IMR-90 (cell line): ENCODE measurements at regions not wholly inside any gene's neighbourhood (a gene's known extent, or its start where the extent isn't known, plus 50 kb on each side); places are given as distances from the start of the nearest gene placed in this dataset.

Experiments used
- ATAC-seq: fragments of 200-7000 bp; cut with Tn5 transposase; 2 replicates; pipeline ENCODE4 v1.9.1; 2020; ENCODE audit warnings: low read depth, mild to moderate bottlenecking, moderate library complexity
- BruUV-seq: library from RNA; stranded (reverse); fragments of 400-500 nt; replicated peaks from 2 replicates; lab custom pipeline; 2021; lab: Mats Ljungman, UMichigan
- CTCF ChIA-PET: fragments of 300-600 bp; formaldehyde crosslinking; extraction: SDS; loops from one replicate; lab custom pipeline; 2021; ENCODE audit warnings: antibody characterized with exemption; lab: Yijun Ruan, JAX
- POLR2A ChIA-PET: fragments of 300-600 bp; sonication (Branson Sonifier 250); formaldehyde crosslinking; loops from one replicate; lab custom pipeline; 2022; ENCODE audit warnings: antibody characterized with exemption; ENCODE audit not compliant: unreplicated experiment; lab: Charles Lee
- DNase-seq: peaks from one replicate; pipeline ENCODE4 v3.0.0; 2013
- H2AFZ ChIP-seq: replicated peaks from 2 replicates; pipeline ENCODE3; 2013; ENCODE audit warnings: low read length, mild to moderate bottlenecking; ENCODE audit not compliant: poor library complexity
- H2AK5ac ChIP-seq: 2 replicates; pipeline ENCODE4 v1.6.1; 2013; ENCODE audit warnings: low read depth, low read length, inconsistent platforms
- H2AK9ac ChIP-seq: replicated peaks from 2 replicates; pipeline ENCODE3; 2013; ENCODE audit warnings: mild to moderate bottlenecking, low read depth, low read length, moderate library complexity; ENCODE audit not compliant: poor library complexity
- H2BK120ac ChIP-seq: 2 replicates; pipeline ENCODE4 v1.6.1; 2013; ENCODE audit warnings: low read depth, low read length, inconsistent platforms
- H2BK15ac ChIP-seq: 3 replicates; pipeline ENCODE4 v1.6.1; 2013; ENCODE audit warnings: low read depth, low read length, inconsistent platforms
- H2BK20ac ChIP-seq: 2 replicates; pipeline ENCODE4 v1.6.1; 2013; ENCODE audit warnings: low read depth, mild to moderate bottlenecking, inconsistent platforms, low read length, moderate library complexity
- H2BK5ac ChIP-seq: 2 replicates; pipeline ENCODE4 v1.6.1; 2013; ENCODE audit warnings: mild to moderate bottlenecking, low read depth, low read length, inconsistent platforms; ENCODE audit not compliant: poor library complexity, severe bottlenecking
- H3K14ac ChIP-seq: replicated peaks from 2 replicates; pipeline ENCODE4 v1.6.1; 2013; ENCODE audit warnings: low read depth, low read length, inconsistent platforms
- H3K18ac ChIP-seq: 2 replicates; pipeline ENCODE4 v1.6.1; 2013; ENCODE audit warnings: low read depth, low read length, control low read depth
- H3K23ac ChIP-seq: 2 replicates; pipeline ENCODE4 v1.6.1; 2013; ENCODE audit warnings: low read depth, low read length, inconsistent platforms
- H3K27ac ChIP-seq: 2 replicates; pipeline ENCODE4 v1.5.1; 2013; ENCODE audit warnings: mild to moderate bottlenecking, control low read depth, low read length; ENCODE audit not compliant: insufficient read depth
- H3K27me3 ChIP-seq: 2 replicates; pipeline ENCODE4 v1.6.1; 2013; ENCODE audit warnings: low read length; ENCODE audit not compliant: control insufficient read depth, insufficient read depth
- H3K36me3 ChIP-seq: 2 replicates; pipeline ENCODE4 v1.6.1; 2013; ENCODE audit warnings: low read length, mixed read lengths; ENCODE audit not compliant: control insufficient read depth, insufficient read depth
- H3K4ac ChIP-seq: 2 replicates; pipeline ENCODE4 v1.6.1; 2013; ENCODE audit warnings: low read depth, low read length, inconsistent platforms
- H3K4me1 ChIP-seq: 2 replicates; pipeline ENCODE4 v1.6.1; 2013; ENCODE audit warnings: low read length, mixed read lengths; ENCODE audit not compliant: control insufficient read depth, insufficient read depth
- H3K4me2 ChIP-seq: 2 replicates; pipeline ENCODE4 v1.6.1; 2013; ENCODE audit warnings: low read depth, mild to moderate bottlenecking, control low read depth, low read length, moderate library complexity
- H3K4me3 ChIP-seq: 2 replicates; pipeline ENCODE4 v1.5.1; 2013; ENCODE audit warnings: low read depth, mild to moderate bottlenecking, control low read depth, low read length, moderate library complexity; ENCODE audit not compliant: insufficient read depth
- H3K56ac ChIP-seq: 2 replicates; pipeline ENCODE4 v1.6.1; 2013; ENCODE audit warnings: low read length, inconsistent platforms; ENCODE audit not compliant: insufficient read depth; ENCODE audit errors: extremely low read depth
- H3K79me1 ChIP-seq, 2 experiments: 2 replicates each; pipeline ENCODE4 v1.6.1; 2013; ENCODE audit warnings: low read length in 2 of 2, inconsistent platforms in 1 of 2, low read depth in 1 of 2
- H3K9ac ChIP-seq: 2 replicates; pipeline ENCODE4 v1.6.1; 2013; ENCODE audit warnings: low read depth, low read length, control low read depth
- H3K9me1 ChIP-seq: 2 replicates; pipeline ENCODE4 v1.6.1; 2013; ENCODE audit warnings: low read length, inconsistent platforms; ENCODE audit not compliant: insufficient read depth
- H3K9me3 ChIP-seq: 2 replicates; pipeline ENCODE4 v1.6.1; 2013; ENCODE audit warnings: low read length; ENCODE audit not compliant: control insufficient read depth, insufficient read depth
- H4K20me1 ChIP-seq: 2 replicates; pipeline ENCODE4 v1.6.1; 2013; ENCODE audit warnings: low read length, inconsistent platforms; ENCODE audit not compliant: insufficient read depth
- H4K5ac ChIP-seq: 2 replicates; pipeline ENCODE4 v1.6.1; 2013; ENCODE audit warnings: mild to moderate bottlenecking, low read depth, low read length, control low read depth
- H4K8ac ChIP-seq, 2 experiments: 2 replicates each; pipeline ENCODE4 v1.6.1; 2013; ENCODE audit warnings: low read depth in 2 of 2, low read length in 2 of 2, control low read depth in 1 of 2, inconsistent platforms in 1 of 2
- H4K91ac ChIP-seq: 2 replicates; pipeline ENCODE4 v1.6.1; 2013; ENCODE audit warnings: low read depth, low read length, inconsistent platforms; ENCODE audit not compliant: insufficient read depth
- BHLHE40 ChIP-seq: fragments of 150-350 bp; IDR thresholded peaks from 2 replicates; pipeline ENCODE4 v1.6.1; 2016; ENCODE audit warnings: mild to moderate bottlenecking, low read depth, low read length
- CEBPB ChIP-seq: IDR thresholded peaks from 2 replicates; pipeline ENCODE4 v1.6.1; 2012; ENCODE audit warnings: low read depth, low read length, improper control_type of control experiment
- CHD1 ChIP-seq: IDR thresholded peaks from 2 replicates; pipeline ENCODE4 v1.6.1; 2012; ENCODE audit warnings: low read depth, low read length, improper control_type of control experiment
- MAFK ChIP-seq: IDR thresholded peaks from 2 replicates; pipeline ENCODE4 v1.6.1; 2012; ENCODE audit warnings: low read depth, low read length, improper control_type of control experiment
- MAZ ChIP-seq: IDR thresholded peaks from 2 replicates; pipeline ENCODE4 v1.6.1; 2012; ENCODE audit warnings: low read depth, mild to moderate bottlenecking, low read length, improper control_type of control experiment, moderate library complexity, borderline replicate concordance
- MXI1 ChIP-seq: IDR thresholded peaks from 2 replicates; pipeline ENCODE4 v1.6.1; 2012; ENCODE audit warnings: low read depth, mild to moderate bottlenecking, low read length, moderate library complexity, borderline replicate concordance
- NFE2L2 ChIP-seq: fragments of 150-350 bp; IDR thresholded peaks from 2 replicates; pipeline ENCODE4 v1.6.1; 2016; ENCODE audit warnings: low read depth, mild to moderate bottlenecking, low read length
- RCOR1 ChIP-seq: IDR thresholded peaks from 2 replicates; pipeline ENCODE4 v1.6.1; 2012; ENCODE audit warnings: mild to moderate bottlenecking, low read length, improper control_type of control experiment; ENCODE audit not compliant: insufficient replicate concordance
- SMC3 ChIP-seq: fragments of 150-350 bp; IDR thresholded peaks from 2 replicates; pipeline ENCODE4 v1.6.1; 2016; ENCODE audit warnings: low read depth, mild to moderate bottlenecking, antibody characterized with exemption, low read length, moderate library complexity
- WGBS, 2 experiments: methylation state at CpG; one replicate each; pipeline versions ENCODE4 v1.1.5 to v1.1.7; 2013; ENCODE audit warnings: missing lambda C conversion rate in 2 of 2; ENCODE audit not compliant: insufficient read length in 1 of 2; ENCODE audit errors: extremely low coverage in 2 of 2; 5-methylcytosine and 5-hydroxymethylcytosine counted together
- dilution Hi-C: fragments of 300-500 bp; cut with HindIII; formaldehyde crosslinking; loops from one replicate; pipeline ENCODE4 v1.14.3; 2018; ENCODE audit warnings: low sequenced_read_pairs; ENCODE audit not compliant: unreplicated experiment
- in situ Hi-C: fragments of 300-500 bp; cut with MboI; formaldehyde crosslinking; loops from 3 replicates; pipeline ENCODE4 v1.14.3; 2019; ENCODE audit warnings: low sequenced_read_pairs, inconsistent platforms, mixed read lengths
- intact Hi-C: fragments of 100-400 bp; cut with micrococcal nuclease; formaldehyde crosslinking; loops from 2 replicates; pipeline ENCODE4 v1.10.0; 2022
- TF ChIP-seq, protein P1 (sequence below): conservative IDR thresholded peaks from 2 replicates; pipeline ENCODE4 v1.5.1; 2012; ENCODE audit warnings: mild to moderate bottlenecking, low read depth, low read length, improper control_type of control experiment

DNA sequence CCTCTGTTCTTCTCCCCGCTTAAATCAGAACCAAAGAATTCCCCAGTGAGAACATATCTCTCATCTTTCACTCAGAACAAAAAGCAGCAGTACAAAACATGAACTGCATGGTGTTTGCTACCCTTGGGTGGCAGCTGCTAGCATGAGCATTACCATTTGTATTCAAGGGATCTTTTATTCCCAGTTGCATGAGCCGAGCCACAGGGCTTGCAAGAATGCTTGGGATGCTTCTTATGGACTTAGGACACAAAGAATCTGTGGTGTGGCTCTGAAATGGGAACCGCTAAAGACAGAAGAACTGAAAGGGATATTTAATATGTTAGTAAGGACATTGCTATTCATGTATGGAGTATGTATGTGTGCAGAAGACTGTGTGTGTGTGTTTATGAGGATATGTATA lies 190.6 kb downstream of the TMX1 start:
- no peak overlapping the region for H3K4me2 ChIP-seq
- peaks cover 2% of the 10 kb centered on the region for H3K4me1 ChIP-seq
- H3K14ac ChIP-seq = peak overlapping the region; percentile 47; the same call in 1 of the 2 replicates
- peak overlapping the region; percentile 70 for H3K4ac ChIP-seq
- H2AK9ac ChIP-seq = no peak overlapping the region
- H2BK20ac ChIP-seq = peak overlapping the region; percentile 20; the same call in 1 of the 2 replicates
- no peaks in the 10 kb centered on the region for H3K27me3 ChIP-seq
- CTCF ChIA-PET = no interaction called here
- H2AK5ac ChIP-seq = no peak overlapping the region
- TF ChIP-seq RCOR1 (no peak), MAZ (no peak), MXI1 (no peak), MAFK (no peak), BHLHE40 (no peak), CEBPB (no peak), CHD1 (no peak), SMC3 (no peak), NFE2L2 (no peak)
- TF ChIP-seq, protein P1, sequence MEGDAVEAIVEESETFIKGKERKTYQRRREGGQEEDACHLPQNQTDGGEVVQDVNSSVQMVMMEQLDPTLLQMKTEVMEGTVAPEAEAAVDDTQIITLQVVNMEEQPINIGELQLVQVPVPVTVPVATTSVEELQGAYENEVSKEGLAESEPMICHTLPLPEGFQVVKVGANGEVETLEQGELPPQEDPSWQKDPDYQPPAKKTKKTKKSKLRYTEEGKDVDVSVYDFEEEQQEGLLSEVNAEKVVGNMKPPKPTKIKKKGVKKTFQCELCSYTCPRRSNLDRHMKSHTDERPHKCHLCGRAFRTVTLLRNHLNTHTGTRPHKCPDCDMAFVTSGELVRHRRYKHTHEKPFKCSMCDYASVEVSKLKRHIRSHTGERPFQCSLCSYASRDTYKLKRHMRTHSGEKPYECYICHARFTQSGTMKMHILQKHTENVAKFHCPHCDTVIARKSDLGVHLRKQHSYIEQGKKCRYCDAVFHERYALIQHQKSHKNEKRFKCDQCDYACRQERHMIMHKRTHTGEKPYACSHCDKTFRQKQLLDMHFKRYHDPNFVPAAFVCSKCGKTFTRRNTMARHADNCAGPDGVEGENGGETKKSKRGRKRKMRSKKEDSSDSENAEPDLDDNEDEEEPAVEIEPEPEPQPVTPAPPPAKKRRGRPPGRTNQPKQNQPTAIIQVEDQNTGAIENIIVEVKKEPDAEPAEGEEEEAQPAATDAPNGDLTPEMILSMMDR = no peak
- H4K91ac ChIP-seq = no peak overlapping the region; the same call in 1 of the 2 replicates
- H3K4me3 ChIP-seq = no peak overlapping the region
- H4K20me1 ChIP-seq = no peaks in the 10 kb centered on the region
- WGBS, 2 experiments = 100% methylated on average over 2 of the region's 3 CpGs; no CpG with 5 or more reads in 1 of the 2 experiments
- H3K9me3 ChIP-seq = no peaks in the 10 kb centered on the region
- intact Hi-C loops = no loop called here
- DNase-seq = no peak
- H2AFZ ChIP-seq = peak overlapping the region; percentile 56
- no peak overlapping the region for H3K9ac ChIP-seq
- H2BK120ac ChIP-seq = peak overlapping the region; percentile 71
- in situ Hi-C loops = no loop called here
- H3K18ac ChIP-seq = no peak overlapping the region
- POLR2A ChIA-PET = no interaction called here
- H3K9me1 ChIP-seq = no peaks in the 10 kb centered on the region
- dilution Hi-C loops = no loop called here
- no peak overlapping the region for H3K56ac ChIP-seq
- H3K36me3 ChIP-seq = no peaks in the 10 kb centered on the region
- H3K23ac ChIP-seq = no peak overlapping the region; the same call in 1 of the 2 replicates
- no peak for ATAC-seq
- peak overlapping the region; percentile 34; the same call in 1 of the 3 replicates for H2BK15ac ChIP-seq
- no peak overlapping the region for H2BK5ac ChIP-seq
- BruUV-seq = no TSS peak
- H4K5ac ChIP-seq = no peak overlapping the region
- no peak overlapping the region for H4K8ac ChIP-seq
- H3K27ac ChIP-seq = no peak overlapping the region
- H3K79me1 ChIP-seq = 0 out of 4 replicates have a peak, but pooled peaks cover 0 to 4% of the 10 kb centered on the region in 2 experiments
